ENCODE measurements at regions not wholly inside any gene's neighbourhood (a gene's known extent, or its start where the extent isn't known, plus 50 kb on each side); places are given as distances from the start of the nearest gene placed in this dataset.
"Not testable (repeated sequence)": the region's sequence is repeated elsewhere in the genome, so short reads cannot be mapped to it uniquely, and the experiment has no call there.

DNA sequence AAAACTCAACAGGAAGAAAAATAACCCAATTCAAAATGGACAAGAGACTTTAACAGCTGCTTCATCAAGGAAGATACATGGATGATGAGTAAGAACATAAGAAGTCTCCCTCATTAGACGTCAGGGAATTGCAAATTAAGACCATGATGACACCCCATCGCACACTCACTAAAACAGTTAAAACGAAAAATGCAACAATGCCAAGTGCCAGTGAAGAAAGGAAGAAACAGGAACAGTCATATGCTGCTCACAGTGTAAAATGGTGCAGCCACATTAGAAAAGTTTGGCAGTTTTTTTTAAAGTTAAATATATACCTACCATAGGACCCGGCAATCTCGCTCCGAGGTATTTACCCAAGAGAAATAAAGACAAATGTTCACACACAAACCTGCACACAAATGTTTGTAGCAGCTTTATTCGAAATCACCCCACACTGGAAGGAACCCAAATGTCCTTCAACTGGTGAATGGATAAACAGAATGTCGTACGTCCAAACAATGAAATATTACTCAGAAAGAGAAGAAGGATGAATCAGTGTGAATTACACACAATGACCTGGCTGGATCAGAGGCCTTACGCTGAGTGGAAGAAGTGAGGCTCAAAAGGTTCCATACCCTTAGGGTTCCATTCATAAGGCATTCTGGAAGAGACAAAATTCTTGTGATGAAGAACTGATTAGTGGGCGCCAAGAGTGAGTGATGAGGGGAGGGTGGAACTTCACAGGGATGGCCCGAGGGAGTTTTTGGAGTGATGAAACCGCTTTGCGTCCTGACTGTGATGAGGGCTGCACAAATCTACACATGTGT is 110.3 kb downstream of the C16orf95 start:
- Histone ChIP-seq H2AFZ (ENCODE audit: low read length) (no peak overlapping the region), H3K36me3 (replicated peaks; ENCODE audit: insufficient read depth, low read length) (no peaks in the 10 kb centered on the region), H3K9ac (ENCODE audit: low read length) (no peak overlapping the region), H4K20me1 (ENCODE audit: insufficient read depth, low read length) (no peaks in the 10 kb centered on the region), H3K79me2 (ENCODE audit: low read length) (no peaks in the 10 kb centered on the region), H3K4me2 (ENCODE audit: low read depth, low read length) (no peak overlapping the region), H3K4me1 (ENCODE audit: low read length) (no peaks in the 10 kb centered on the region), H3K27ac (ENCODE audit: low read length) (no peak overlapping the region), H3K4me3 (ENCODE audit: low read length) (no peak overlapping the region), H3K9me2 (replicated peaks; ENCODE audit: insufficient read depth, low read length) (no peaks in the 10 kb centered on the region), H3K9me3 (replicated peaks; ENCODE audit: insufficient read depth, low read length) (no peaks in the 10 kb centered on the region), H3K27me3 (replicated peaks; ENCODE audit: insufficient read depth, low read length) (no peaks in the 10 kb centered on the region), H3F3A (ENCODE audit: insufficient read depth, low read length) (no peaks in the 10 kb centered on the region)
- no peak for DNase-seq
- no peak for TF ChIP-seq EZH2 (optimal IDR thresholded peaks at IDR 0.05; ENCODE audit: low read depth, low read length)
- no peak for TF ChIP-seq EZH2phosphoT487 (IDR thresholded peaks at IDR 0.05; ENCODE audit: low read length)
- TF ChIP-seq, protein P1, sequence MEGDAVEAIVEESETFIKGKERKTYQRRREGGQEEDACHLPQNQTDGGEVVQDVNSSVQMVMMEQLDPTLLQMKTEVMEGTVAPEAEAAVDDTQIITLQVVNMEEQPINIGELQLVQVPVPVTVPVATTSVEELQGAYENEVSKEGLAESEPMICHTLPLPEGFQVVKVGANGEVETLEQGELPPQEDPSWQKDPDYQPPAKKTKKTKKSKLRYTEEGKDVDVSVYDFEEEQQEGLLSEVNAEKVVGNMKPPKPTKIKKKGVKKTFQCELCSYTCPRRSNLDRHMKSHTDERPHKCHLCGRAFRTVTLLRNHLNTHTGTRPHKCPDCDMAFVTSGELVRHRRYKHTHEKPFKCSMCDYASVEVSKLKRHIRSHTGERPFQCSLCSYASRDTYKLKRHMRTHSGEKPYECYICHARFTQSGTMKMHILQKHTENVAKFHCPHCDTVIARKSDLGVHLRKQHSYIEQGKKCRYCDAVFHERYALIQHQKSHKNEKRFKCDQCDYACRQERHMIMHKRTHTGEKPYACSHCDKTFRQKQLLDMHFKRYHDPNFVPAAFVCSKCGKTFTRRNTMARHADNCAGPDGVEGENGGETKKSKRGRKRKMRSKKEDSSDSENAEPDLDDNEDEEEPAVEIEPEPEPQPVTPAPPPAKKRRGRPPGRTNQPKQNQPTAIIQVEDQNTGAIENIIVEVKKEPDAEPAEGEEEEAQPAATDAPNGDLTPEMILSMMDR (IDR thresholded peaks at IDR 0.05; ENCODE audit: low read length), result no peak

DNA sequence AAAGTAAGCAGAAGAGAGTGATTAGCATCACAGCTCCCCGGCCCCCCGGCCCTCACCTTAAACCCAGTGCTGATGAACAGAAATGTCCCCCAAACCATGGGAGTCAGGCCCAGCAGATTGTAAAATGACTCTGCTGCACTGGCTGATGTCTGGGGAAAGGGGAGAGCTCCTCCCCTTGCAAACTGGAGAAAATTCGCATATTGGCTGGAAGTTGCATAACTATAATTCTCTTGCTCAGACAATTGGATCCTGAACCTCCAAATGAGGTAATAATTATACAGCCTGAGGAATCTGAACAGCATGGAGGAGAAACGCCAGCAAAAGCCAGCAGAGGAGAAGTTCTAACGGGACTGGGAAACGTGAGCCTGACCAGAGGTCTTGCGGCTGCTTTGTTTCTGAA is 109.7 kb downstream of the C16orf95 start:
- Histone ChIP-seq H4K20me1 (ENCODE audit: insufficient read depth, low read length) (no peaks in the 10 kb centered on the region), H3K27ac (ENCODE audit: low read length) (no peak overlapping the region), H3K9me3 (replicated peaks; ENCODE audit: insufficient read depth, low read length) (no peaks in the 10 kb centered on the region), H3K9me2 (replicated peaks; ENCODE audit: insufficient read depth, low read length) (no peaks in the 10 kb centered on the region), H3K79me2 (ENCODE audit: low read length) (no peaks in the 10 kb centered on the region), H3K9ac (ENCODE audit: low read length) (no peak overlapping the region), H3K27me3 (replicated peaks; ENCODE audit: insufficient read depth, low read length) (no peaks in the 10 kb centered on the region), H3K4me3 (ENCODE audit: low read length) (no peak overlapping the region), H2AFZ (ENCODE audit: low read length) (no peak overlapping the region), H3F3A (ENCODE audit: insufficient read depth, low read length) (no peaks in the 10 kb centered on the region), H3K4me1 (ENCODE audit: low read length) (no peaks in the 10 kb centered on the region), H3K4me2 (ENCODE audit: low read depth, low read length) (no peak overlapping the region), H3K36me3 (replicated peaks; ENCODE audit: insufficient read depth, low read length) (no peaks in the 10 kb centered on the region)
- TF ChIP-seq, protein P1 (IDR thresholded peaks at IDR 0.05; ENCODE audit: low read length), result no peak
- no peak for DNase-seq

DNA sequence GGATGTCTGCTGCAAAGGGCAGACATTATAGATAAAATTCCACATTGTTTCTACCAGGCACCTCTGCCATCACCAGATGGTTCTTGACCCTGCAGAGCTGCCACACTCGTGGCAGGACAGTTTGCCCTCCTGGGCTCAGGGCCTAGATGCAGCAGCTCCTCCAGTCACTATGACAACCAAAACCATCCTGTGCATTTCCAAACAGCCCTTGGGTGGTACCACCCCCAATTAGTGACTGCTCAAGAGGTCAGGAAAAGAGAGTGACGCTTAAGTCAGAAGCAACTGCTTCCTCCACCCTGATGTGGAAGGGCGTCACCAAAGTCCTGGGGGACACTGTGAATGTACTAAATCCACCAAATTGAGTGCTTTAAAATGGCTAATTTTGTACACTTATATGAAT is 109.2 kb downstream of the C16orf95 start:
- no peaks in the 10 kb centered on the region for H3F3A ChIP-seq (ENCODE audit: insufficient read depth, low read length)
- H3K27me3 ChIP-seq (replicated peaks; ENCODE audit: insufficient read depth, low read length), result no peaks in the 10 kb centered on the region
- H3K9me3 ChIP-seq (replicated peaks; ENCODE audit: insufficient read depth, low read length), result no peaks in the 10 kb centered on the region
- H3K4me2 ChIP-seq (ENCODE audit: low read depth, low read length), result no peak overlapping the region
- no peak overlapping the region for H2AFZ ChIP-seq (ENCODE audit: low read length)
- no peaks in the 10 kb centered on the region for H4K20me1 ChIP-seq (ENCODE audit: insufficient read depth, low read length)
- no peak overlapping the region for H3K9ac ChIP-seq (ENCODE audit: low read length)
- H3K4me3 ChIP-seq (ENCODE audit: low read length), result no peak overlapping the region
- no peaks in the 10 kb centered on the region for H3K79me2 ChIP-seq (ENCODE audit: low read length)
- no peaks in the 10 kb centered on the region for H3K9me2 ChIP-seq (replicated peaks; ENCODE audit: insufficient read depth, low read length)
- no peaks in the 10 kb centered on the region for H3K4me1 ChIP-seq (ENCODE audit: low read length)
- no peak for DNase-seq
- TF ChIP-seq EZH2phosphoT487 (IDR thresholded peaks at IDR 0.05; ENCODE audit: low read length) (no peak), EZH2 (optimal IDR thresholded peaks at IDR 0.05; ENCODE audit: low read depth, low read length) (no peak)
- TF ChIP-seq, protein P1 (IDR thresholded peaks at IDR 0.05; ENCODE audit: low read length), result no peak
- no peaks in the 10 kb centered on the region for H3K36me3 ChIP-seq (replicated peaks; ENCODE audit: insufficient read depth, low read length)
- H3K27ac ChIP-seq (ENCODE audit: low read length), result no peak overlapping the region

DNA sequence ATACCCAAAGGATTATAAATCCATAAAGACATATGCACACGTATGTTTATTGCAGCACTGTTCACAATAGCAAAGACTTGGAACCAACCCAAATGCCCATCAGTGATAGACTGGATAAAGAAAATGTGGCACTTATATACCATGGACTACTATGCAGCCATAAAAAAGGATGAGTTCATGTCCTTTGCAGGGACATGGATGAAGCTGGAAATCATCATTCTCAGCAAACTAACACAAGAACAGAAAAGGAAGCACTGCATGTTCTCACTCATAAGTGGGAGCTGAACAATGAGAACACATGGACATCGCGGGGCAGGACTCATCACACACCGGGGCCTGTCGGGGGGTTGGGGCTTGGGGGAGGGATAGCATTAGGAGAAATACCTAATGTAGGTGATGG is 108.2 kb downstream of the C16orf95 start:
- not testable (repeated sequence) for H3K4me2 ChIP-seq (ENCODE audit: low read depth, low read length); H3K9ac ChIP-seq (ENCODE audit: low read length); H2AFZ ChIP-seq (ENCODE audit: low read length); H3K4me3 ChIP-seq (ENCODE audit: low read length); H3F3A ChIP-seq (ENCODE audit: insufficient read depth, low read length); H3K4me1 ChIP-seq (ENCODE audit: low read length); H3K27me3 ChIP-seq (replicated peaks; ENCODE audit: insufficient read depth, low read length); H4K20me1 ChIP-seq (ENCODE audit: insufficient read depth, low read length); H3K79me2 ChIP-seq (ENCODE audit: low read length); DNase-seq; H3K36me3 ChIP-seq (replicated peaks; ENCODE audit: insufficient read depth, low read length); H3K9me3 ChIP-seq (replicated peaks; ENCODE audit: insufficient read depth, low read length); H3K9me2 ChIP-seq (replicated peaks; ENCODE audit: insufficient read depth, low read length); H3K27ac ChIP-seq (ENCODE audit: low read length)
